Keratinocyte (primary cell): ENCODE measurements at regions not wholly inside any gene's neighbourhood (a gene's known extent, or its start where the extent isn't known, plus 50 kb on each side); places are given as distances from the start of the nearest gene placed in this dataset.

Experiments
- CTCF ChIP-seq, 3 experiments: IDR thresholded peaks in 1 of 3; conservative IDR thresholded peaks in 1 of 3; optimal IDR thresholded peaks in 1 of 3; 2 replicates in 2 of 3; 3 replicates in 1 of 3; pipeline versions ENCODE3 to v1.5.1; 2011; ENCODE audit warnings: low read length in 3 of 3, mild to moderate bottlenecking in 3 of 3, moderate library complexity in 2 of 3, control low read depth in 1 of 3, inconsistent platforms in 1 of 3; ENCODE audit not compliant: insufficient read depth in 2 of 3; ENCODE audit errors: extremely low read depth in 1 of 3
- EZH2 ChIP-seq: IDR thresholded peaks from one replicate; pipeline ENCODE4 v1.6.1; 2012; ENCODE audit warnings: inconsistent platforms, mild to moderate bottlenecking, low read length, moderate library complexity

- TF ChIP-seq CTCF (optimal IDR thresholded peaks at IDR 0.05 in 1 of 3, IDR thresholded peaks at IDR 0.05 in 1 of 3, conservative IDR thresholded peaks at IDR 0.05 in 1 of 3; ENCODE audit: extremely low read depth in 1 of 3, insufficient read depth in 2 of 3, low read length in 3 of 3) (no peak), EZH2 (no peak)
Measured at GRCh38 chr5:125894383-125894782, 528.8 kb upstream of the GRAMD2B start.
